Spleen (tissue), 7 donors: ENCODE measurements at regions not wholly inside any gene's neighbourhood (a gene's known extent, or its start where the extent isn't known, plus 50 kb on each side); places are given as distances from the start of the nearest gene placed in this dataset.

Experiments
- POLR2A ChIP-seq, 3 donors: fragments of 450-650 bp; IDR thresholded peaks; one replicate each; pipeline ENCODE4 v1.5.1; 2017; ENCODE audit warnings: antibody characterized with exemption in 3 of 3, mild to moderate bottlenecking in 1 of 3
- POLR2AphosphoS5 ChIP-seq, 3 donors: sonication (generic); formaldehyde crosslinking; IDR thresholded peaks; one replicate each; pipeline ENCODE4 v1.5.1; 2017; ENCODE audit warnings: antibody characterized with exemption in 3 of 3
- TF ChIP-seq, protein P1 (sequence below), 11 experiments: fragments of 200-600 bp in 7 of 11; fragments of 450-650 bp in 4 of 11; sonication (generic) in 4 of 11; IDR thresholded peaks in 8 of 11; conservative IDR thresholded peaks in 3 of 11; 1 replicate in 7 of 11; 2 replicates in 4 of 11; pipeline versions ENCODE4 v1.4.0 to v1.8.0; 2016 to 2021; ENCODE audit warnings: antibody characterized with exemption in 11 of 11, inconsistent platforms in 4 of 11, mild to moderate bottlenecking in 1 of 11
- donor health status: DM: no; HTN: no; CAD: no; lungs with moderate emphysema.
- donor health status: DM: no; HTN: no; CAD: no.
- donor health status: DM: no; HTN: no; CAD: no.

DNA sequence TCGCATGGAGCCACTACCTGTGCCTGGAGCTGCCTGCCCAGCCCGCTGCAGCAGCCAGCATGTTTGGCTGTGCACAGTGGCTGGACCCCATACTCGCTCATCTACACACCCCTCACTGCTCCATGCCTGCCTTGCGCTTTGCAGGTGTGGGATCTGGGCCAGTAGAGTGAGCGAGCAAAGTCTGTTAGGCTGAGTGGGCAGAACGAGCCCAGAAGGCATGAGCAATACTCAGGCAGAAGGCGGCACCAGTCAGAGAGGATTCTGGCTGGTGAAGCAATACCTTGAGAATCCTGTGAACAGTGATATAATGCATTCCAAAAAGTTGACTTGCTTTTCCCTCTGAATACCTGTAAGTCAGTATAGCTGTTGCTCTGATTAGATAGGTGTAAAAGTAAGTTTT is 816.4 kb downstream of the KCNT2 start:
- TF ChIP-seq POLR2A (IDR thresholded peaks at IDR 0.05), result no peak
- TF ChIP-seq, protein P1, sequence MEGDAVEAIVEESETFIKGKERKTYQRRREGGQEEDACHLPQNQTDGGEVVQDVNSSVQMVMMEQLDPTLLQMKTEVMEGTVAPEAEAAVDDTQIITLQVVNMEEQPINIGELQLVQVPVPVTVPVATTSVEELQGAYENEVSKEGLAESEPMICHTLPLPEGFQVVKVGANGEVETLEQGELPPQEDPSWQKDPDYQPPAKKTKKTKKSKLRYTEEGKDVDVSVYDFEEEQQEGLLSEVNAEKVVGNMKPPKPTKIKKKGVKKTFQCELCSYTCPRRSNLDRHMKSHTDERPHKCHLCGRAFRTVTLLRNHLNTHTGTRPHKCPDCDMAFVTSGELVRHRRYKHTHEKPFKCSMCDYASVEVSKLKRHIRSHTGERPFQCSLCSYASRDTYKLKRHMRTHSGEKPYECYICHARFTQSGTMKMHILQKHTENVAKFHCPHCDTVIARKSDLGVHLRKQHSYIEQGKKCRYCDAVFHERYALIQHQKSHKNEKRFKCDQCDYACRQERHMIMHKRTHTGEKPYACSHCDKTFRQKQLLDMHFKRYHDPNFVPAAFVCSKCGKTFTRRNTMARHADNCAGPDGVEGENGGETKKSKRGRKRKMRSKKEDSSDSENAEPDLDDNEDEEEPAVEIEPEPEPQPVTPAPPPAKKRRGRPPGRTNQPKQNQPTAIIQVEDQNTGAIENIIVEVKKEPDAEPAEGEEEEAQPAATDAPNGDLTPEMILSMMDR (IDR thresholded peaks at IDR 0.05 in 8 of 11, conservative IDR thresholded peaks at IDR 0.05 in 3 of 11), result no peak
- TF ChIP-seq POLR2AphosphoS5 (IDR thresholded peaks at IDR 0.05), result no peak
